Fibroblast of lung (primary cell): ENCODE measurements at regions not wholly inside any gene's neighbourhood (a gene's known extent, or its start where the extent isn't known, plus 50 kb on each side); places are given as distances from the start of the nearest gene placed in this dataset.
A peak's percentile ranks its signal among the peaks of the same experiment; 100 is the strongest.

ENCODE experiments used
- DNase-seq, 2 donors: peaks; one replicate each; pipeline versions ENCODE4 v3.0.0 to v3.0.0-alpha.2; 2010; ENCODE audit warnings: low read depth in 2 of 2
- H2AFZ ChIP-seq: 2 replicates; pipeline ENCODE4 v1.5.1; 2012; ENCODE audit warnings: low read length, control low read depth, inconsistent platforms
- H3K27ac ChIP-seq: 2 replicates; pipeline ENCODE4 v1.5.1; 2011; ENCODE audit warnings: low read length, control low read depth; ENCODE audit not compliant: insufficient read depth
- H3K27me3 ChIP-seq: 2 replicates; pipeline ENCODE4 v1.5.1; 2011; ENCODE audit warnings: mild to moderate bottlenecking, low read length; ENCODE audit not compliant: control insufficient read depth, insufficient read depth
- H3K36me3 ChIP-seq: 2 replicates; pipeline ENCODE4 v1.5.1; 2011; ENCODE audit warnings: low read length; ENCODE audit not compliant: control insufficient read depth, insufficient read depth
- H3K4me1 ChIP-seq: 2 replicates; pipeline ENCODE4 v1.5.1; 2011; ENCODE audit warnings: low read length; ENCODE audit not compliant: control insufficient read depth, insufficient read depth; ENCODE audit errors: extremely low read depth
- H3K4me2 ChIP-seq: 2 replicates; pipeline ENCODE4 v1.5.1; 2011; ENCODE audit warnings: low read length, control low read depth; ENCODE audit not compliant: insufficient read depth; ENCODE audit errors: extremely low read depth
- H3K4me3 ChIP-seq, 4 experiments: fragments of 200-600 bp in 1 of 4; sonication (generic) in 1 of 4; replicated peaks in 1 of 4; 2 replicates each; pipeline ENCODE4 v1.5.1; 2011 to 2016; ENCODE audit warnings: low read length in 4 of 4, low read depth in 3 of 4, mild to moderate bottlenecking in 3 of 4, control low read depth in 2 of 4, inconsistent platforms in 1 of 4, mixed read lengths in 1 of 4; ENCODE audit not compliant: insufficient read depth in 1 of 4; ENCODE audit errors: control extremely low read depth in 1 of 4
- H3K79me2 ChIP-seq: 2 replicates; pipeline ENCODE4 v1.5.1; 2012; ENCODE audit warnings: mild to moderate bottlenecking, low read length, inconsistent platforms; ENCODE audit not compliant: control insufficient read depth, insufficient read depth
- H3K9ac ChIP-seq: 2 replicates; pipeline ENCODE4 v1.5.1; 2011; ENCODE audit warnings: mild to moderate bottlenecking, low read length, control low read depth; ENCODE audit not compliant: insufficient read depth
- H3K9me3 ChIP-seq: 2 replicates; pipeline ENCODE4 v1.5.1; 2012; ENCODE audit warnings: low read depth, low read length; ENCODE audit not compliant: control insufficient read depth, insufficient read depth
- H4K20me1 ChIP-seq: 2 replicates; pipeline ENCODE4 v1.5.1; 2011; ENCODE audit warnings: low read length; ENCODE audit not compliant: control insufficient read depth, insufficient read depth; ENCODE audit errors: extremely low read depth
- EZH2 ChIP-seq: IDR thresholded peaks from 2 replicates; pipeline ENCODE4 v1.5.1; 2012; ENCODE audit warnings: low read length, control low read depth, mild to moderate bottlenecking; ENCODE audit errors: missing control alignments
- TF ChIP-seq, protein P1 (sequence below), 2 donors: IDR thresholded peaks in 1 of 2; conservative IDR thresholded peaks in 1 of 2; 1 replicate in 1 of 2; 2 replicates in 1 of 2; pipeline ENCODE4 v1.5.1; 2011 to 2012; ENCODE audit warnings: low read length in 2 of 2, control low read depth in 1 of 2, inconsistent platforms in 1 of 2, low read depth in 1 of 2, mild to moderate bottlenecking in 1 of 2

DNA sequence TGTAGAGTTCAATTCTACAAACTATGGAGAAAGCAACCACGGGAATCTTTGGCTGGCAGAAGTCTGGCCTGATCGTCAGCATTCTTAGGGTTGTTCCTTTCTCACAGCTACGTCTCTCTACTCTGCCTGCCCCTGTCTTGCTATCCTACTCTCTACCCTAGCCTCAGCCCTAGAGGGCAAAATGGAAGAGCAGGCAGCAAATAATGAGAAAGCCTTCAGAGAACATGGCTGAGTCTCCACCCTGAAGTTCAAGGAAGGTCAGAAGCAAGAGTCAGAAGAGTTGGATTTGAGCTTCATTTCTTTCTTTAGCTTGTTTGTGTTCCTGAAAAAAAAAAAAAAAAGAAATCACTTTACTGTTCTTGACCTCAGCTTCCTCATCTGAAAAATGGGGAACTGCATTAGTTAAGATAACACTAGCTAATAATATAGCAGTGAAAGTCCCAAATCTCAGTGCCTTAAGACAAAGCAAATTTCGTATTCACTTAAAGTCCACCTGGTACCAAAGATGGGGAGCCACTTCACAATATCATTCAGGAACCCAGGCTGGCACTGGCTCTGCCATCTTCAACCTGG, 50.2 kb upstream of the CCND2 start:
- no peaks in the 10 kb centered on the region for H3K4me1 ChIP-seq
- no peak overlapping the region for H3K27ac ChIP-seq
- H3K9me3 ChIP-seq, result no peaks in the 10 kb centered on the region
- no peaks in the 10 kb centered on the region for H4K20me1 ChIP-seq
- no peak overlapping the region for H2AFZ ChIP-seq
- H3K79me2 ChIP-seq, result no peaks in the 10 kb centered on the region
- no peak overlapping the region for H3K4me3 ChIP-seq
- H3K27me3 ChIP-seq, result no peaks in the 10 kb centered on the region
- no peak overlapping the region for H3K4me2 ChIP-seq
- TF ChIP-seq, protein P1, sequence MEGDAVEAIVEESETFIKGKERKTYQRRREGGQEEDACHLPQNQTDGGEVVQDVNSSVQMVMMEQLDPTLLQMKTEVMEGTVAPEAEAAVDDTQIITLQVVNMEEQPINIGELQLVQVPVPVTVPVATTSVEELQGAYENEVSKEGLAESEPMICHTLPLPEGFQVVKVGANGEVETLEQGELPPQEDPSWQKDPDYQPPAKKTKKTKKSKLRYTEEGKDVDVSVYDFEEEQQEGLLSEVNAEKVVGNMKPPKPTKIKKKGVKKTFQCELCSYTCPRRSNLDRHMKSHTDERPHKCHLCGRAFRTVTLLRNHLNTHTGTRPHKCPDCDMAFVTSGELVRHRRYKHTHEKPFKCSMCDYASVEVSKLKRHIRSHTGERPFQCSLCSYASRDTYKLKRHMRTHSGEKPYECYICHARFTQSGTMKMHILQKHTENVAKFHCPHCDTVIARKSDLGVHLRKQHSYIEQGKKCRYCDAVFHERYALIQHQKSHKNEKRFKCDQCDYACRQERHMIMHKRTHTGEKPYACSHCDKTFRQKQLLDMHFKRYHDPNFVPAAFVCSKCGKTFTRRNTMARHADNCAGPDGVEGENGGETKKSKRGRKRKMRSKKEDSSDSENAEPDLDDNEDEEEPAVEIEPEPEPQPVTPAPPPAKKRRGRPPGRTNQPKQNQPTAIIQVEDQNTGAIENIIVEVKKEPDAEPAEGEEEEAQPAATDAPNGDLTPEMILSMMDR (conservative IDR thresholded peaks at IDR 0.05 in 1 of 2, IDR thresholded peaks at IDR 0.05 in 1 of 2; ENCODE audit: low read depth in 1 of 2, low read length in 2 of 2), result no peak
- no peak for TF ChIP-seq EZH2
- no peak for DNase-seq
- H3K36me3 ChIP-seq, result no peaks in the 10 kb centered on the region
- no peak overlapping the region for H3K9ac ChIP-seq

GRCh38 chr12:4221258-4221620, 52.3 kb upstream of the CCND2 start:
- Histone ChIP-seq H3K9ac (no peak overlapping the region), H3K4me3 (no peak overlapping the region), H2AFZ (no peak overlapping the region), H4K20me1 (no peaks in the 10 kb centered on the region), H3K27ac (no peak overlapping the region), H3K9me3 (no peaks in the 10 kb centered on the region), H3K79me2 (no peaks in the 10 kb centered on the region), H3K4me2 (no peak overlapping the region), H3K36me3 (no peaks in the 10 kb centered on the region), H3K27me3 (no peaks in the 10 kb centered on the region), H3K4me1 (no peaks in the 10 kb centered on the region)
- TF ChIP-seq, protein P1 (conservative IDR thresholded peaks at IDR 0.05 in 1 of 2, IDR thresholded peaks at IDR 0.05 in 1 of 2; ENCODE audit: low read depth in 1 of 2, low read length in 2 of 2), result no peak
- no peak for TF ChIP-seq EZH2
- DNase-seq, result peak in 1 of 2 donors; percentile 14

- Histone ChIP-seq H3K9me3 (no peaks in the 10 kb centered on the region), H2AFZ (no peak overlapping the region), H3K79me2 (no peaks in the 10 kb centered on the region), H3K4me1 (no peaks in the 10 kb centered on the region), H3K9ac (no peak overlapping the region), H3K4me2 (no peak overlapping the region), H3K36me3 (no peaks in the 10 kb centered on the region), H3K27ac (no peak overlapping the region), H3K27me3 (no peaks in the 10 kb centered on the region), H3K4me3 (no peak overlapping the region), H4K20me1 (no peaks in the 10 kb centered on the region)
- DNase-seq, result no peak
- TF ChIP-seq, protein P1 (conservative IDR thresholded peaks at IDR 0.05 in 1 of 2, IDR thresholded peaks at IDR 0.05 in 1 of 2; ENCODE audit: low read depth in 1 of 2, low read length in 2 of 2), result no peak
- TF ChIP-seq EZH2, result no peak
Observed at GRCh38 chr12:4220536-4221257, 52.9 kb upstream of the CCND2 start.
